KMS-11 (cell line): ENCODE measurements at regions not wholly inside any gene's neighbourhood (a gene's known extent, or its start where the extent isn't known, plus 50 kb on each side); places are given as distances from the start of the nearest gene placed in this dataset.

Experiments used
- H2AFZ ChIP-seq: fragments of 200-600 bp; sonication (generic); 2 replicates; pipeline ENCODE4 v1.6.1; 2016; ENCODE audit warnings: antibody characterized with exemption, mixed run types, low read depth
- H3K27ac ChIP-seq: fragments of 200-600 bp; sonication (generic); 2 replicates; pipeline ENCODE4 v1.6.1; 2016; ENCODE audit warnings: mild to moderate bottlenecking, mixed run types
- H3K27me3 ChIP-seq: fragments of 200-600 bp; sonication (generic); 2 replicates; pipeline ENCODE4 v1.6.1; 2017; ENCODE audit warnings: mild to moderate bottlenecking, low read depth, mixed run types, moderate library complexity; ENCODE audit not compliant: insufficient read depth
- H3K36me3 ChIP-seq: fragments of 200-600 bp; sonication (generic); 2 replicates; pipeline ENCODE4 v1.6.1; 2017; ENCODE audit warnings: mild to moderate bottlenecking, mixed run types; ENCODE audit not compliant: insufficient read depth
- H3K4me1 ChIP-seq: fragments of 200-600 bp; sonication (generic); 2 replicates; pipeline ENCODE4 v1.6.1; 2016; ENCODE audit warnings: mild to moderate bottlenecking, low read depth, mixed run types; ENCODE audit not compliant: poor library complexity, severe bottlenecking
- H3K4me2 ChIP-seq: fragments of 200-600 bp; sonication (generic); 2 replicates; pipeline ENCODE4 v1.7.0; 2016; ENCODE audit warnings: mild to moderate bottlenecking, mixed run types
- H3K4me3 ChIP-seq: fragments of 200-600 bp; sonication (generic); IDR thresholded peaks from 2 replicates; pipeline ENCODE4 v1.6.1; 2017; ENCODE audit warnings: low read depth, low read length, mixed read lengths; ENCODE audit not compliant: insufficient read depth
- H3K79me2 ChIP-seq: fragments of 200-600 bp; sonication (generic); 2 replicates; pipeline ENCODE4 v1.6.1; 2016; ENCODE audit warnings: low read depth, mixed run types; ENCODE audit not compliant: insufficient read depth
- H3K9ac ChIP-seq: fragments of 200-600 bp; sonication (generic); 2 replicates; pipeline ENCODE4 v1.6.1; 2016; ENCODE audit warnings: mild to moderate bottlenecking, mixed run types
- H4K20me1 ChIP-seq: fragments of 200-600 bp; sonication (generic); 2 replicates; pipeline ENCODE4 v1.6.1; 2016; ENCODE audit warnings: mild to moderate bottlenecking, mixed run types; ENCODE audit not compliant: insufficient read depth
- TF ChIP-seq, protein P1 (sequence below): fragments of 200-600 bp; sonication (generic); conservative IDR thresholded peaks from 2 replicates; pipeline ENCODE4 v1.6.1; 2017; ENCODE audit warnings: low read depth, mild to moderate bottlenecking, antibody characterized with exemption, low read length, moderate library complexity, mixed read lengths

DNA sequence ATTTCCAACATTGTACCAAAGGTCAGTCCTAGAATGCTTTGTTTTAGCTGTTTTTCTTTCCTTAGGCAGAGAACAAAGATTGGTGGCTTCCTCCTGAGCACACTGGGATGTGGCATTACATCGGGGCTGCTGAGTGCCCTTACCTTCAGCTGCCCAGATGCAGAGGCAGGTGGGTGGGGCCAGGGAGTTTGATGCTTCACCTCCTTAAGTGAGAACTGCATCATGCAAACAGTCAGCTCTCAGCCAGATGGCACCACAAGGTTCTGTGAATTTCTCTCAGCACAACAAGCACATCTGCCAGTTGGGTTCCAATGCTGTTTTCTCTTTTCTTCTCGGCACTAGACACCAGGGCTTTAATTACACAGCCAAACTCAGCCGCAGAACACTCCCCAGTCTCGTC is 87.4 kb upstream of the UBL3 start:
- no peak overlapping the region for H3K9ac ChIP-seq

DNA sequence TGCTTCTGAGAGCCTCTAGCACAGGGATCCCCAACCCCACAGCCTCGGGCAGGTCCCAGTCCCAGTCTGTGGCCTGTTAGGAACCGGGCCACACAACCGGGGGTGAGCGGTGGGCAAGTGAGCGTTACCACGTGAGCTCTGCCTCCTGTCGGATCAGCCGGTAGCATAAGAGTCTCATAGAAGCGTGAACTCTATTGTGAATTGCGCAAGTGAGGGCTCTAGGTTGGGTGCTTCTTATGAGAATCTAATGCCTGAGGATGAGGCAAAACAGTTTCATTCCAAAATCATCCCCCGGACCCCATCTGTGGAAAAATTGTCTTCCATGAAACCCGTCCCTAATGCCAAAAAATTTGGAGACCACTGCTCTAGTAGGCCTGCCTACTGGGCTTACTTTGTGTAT is 87.0 kb upstream of the UBL3 start:
- H3K27me3 ChIP-seq = no peaks in the 10 kb centered on the region
- no peak overlapping the region for H2AFZ ChIP-seq
- H3K4me2 ChIP-seq = no peak overlapping the region
- no peaks in the 10 kb centered on the region for H3K4me1 ChIP-seq
- H3K9ac ChIP-seq = no peak overlapping the region
- H3K4me3 ChIP-seq = no peak overlapping the region
- H3K27ac ChIP-seq = no peak overlapping the region
- H4K20me1 ChIP-seq = no peaks in the 10 kb centered on the region
- H3K79me2 ChIP-seq = no peaks in the 10 kb centered on the region
- H3K36me3 ChIP-seq = no peaks in the 10 kb centered on the region
- TF ChIP-seq, protein P1, sequence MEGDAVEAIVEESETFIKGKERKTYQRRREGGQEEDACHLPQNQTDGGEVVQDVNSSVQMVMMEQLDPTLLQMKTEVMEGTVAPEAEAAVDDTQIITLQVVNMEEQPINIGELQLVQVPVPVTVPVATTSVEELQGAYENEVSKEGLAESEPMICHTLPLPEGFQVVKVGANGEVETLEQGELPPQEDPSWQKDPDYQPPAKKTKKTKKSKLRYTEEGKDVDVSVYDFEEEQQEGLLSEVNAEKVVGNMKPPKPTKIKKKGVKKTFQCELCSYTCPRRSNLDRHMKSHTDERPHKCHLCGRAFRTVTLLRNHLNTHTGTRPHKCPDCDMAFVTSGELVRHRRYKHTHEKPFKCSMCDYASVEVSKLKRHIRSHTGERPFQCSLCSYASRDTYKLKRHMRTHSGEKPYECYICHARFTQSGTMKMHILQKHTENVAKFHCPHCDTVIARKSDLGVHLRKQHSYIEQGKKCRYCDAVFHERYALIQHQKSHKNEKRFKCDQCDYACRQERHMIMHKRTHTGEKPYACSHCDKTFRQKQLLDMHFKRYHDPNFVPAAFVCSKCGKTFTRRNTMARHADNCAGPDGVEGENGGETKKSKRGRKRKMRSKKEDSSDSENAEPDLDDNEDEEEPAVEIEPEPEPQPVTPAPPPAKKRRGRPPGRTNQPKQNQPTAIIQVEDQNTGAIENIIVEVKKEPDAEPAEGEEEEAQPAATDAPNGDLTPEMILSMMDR = no peak

More for the DNA sequence above, 87.4 kb upstream of the UBL3 start:
- Histone ChIP-seq H3K36me3 (no peaks in the 10 kb centered on the region), H4K20me1 (no peaks in the 10 kb centered on the region), H2AFZ (no peak overlapping the region), H3K4me1 (no peaks in the 10 kb centered on the region), H3K4me2 (no peak overlapping the region), H3K79me2 (no peaks in the 10 kb centered on the region), H3K27me3 (no peaks in the 10 kb centered on the region), H3K4me3 (no peak overlapping the region), H3K27ac (no peak overlapping the region)
- TF ChIP-seq, protein P1 = no peak

DNA sequence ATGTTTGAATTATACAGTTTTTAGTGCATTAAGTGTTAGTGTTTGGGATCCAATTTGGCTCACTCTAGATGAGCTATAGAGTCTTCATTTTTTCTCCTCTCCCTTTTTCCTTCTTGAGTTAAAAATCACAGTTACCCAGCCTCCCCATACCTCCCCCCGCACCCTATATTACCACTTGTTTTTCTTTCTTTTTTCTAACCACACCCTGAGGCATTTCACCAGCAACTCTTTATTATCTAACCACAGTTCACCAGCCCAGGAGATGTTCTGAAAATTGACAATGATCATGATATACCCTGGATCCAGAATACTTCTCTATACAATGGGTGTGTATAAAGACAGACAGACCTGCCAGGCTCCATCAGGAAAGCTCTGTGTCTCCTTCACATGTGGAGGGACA is 86.5 kb upstream of the UBL3 start:
- TF ChIP-seq, protein P1 = no peak
- H3K4me2 ChIP-seq = no peak overlapping the region
- no peaks in the 10 kb centered on the region for H3K36me3 ChIP-seq
- H3K9ac ChIP-seq = no peak overlapping the region
- H3K4me1 ChIP-seq = no peaks in the 10 kb centered on the region
- no peaks in the 10 kb centered on the region for H3K79me2 ChIP-seq
- no peaks in the 10 kb centered on the region for H4K20me1 ChIP-seq
- no peak overlapping the region for H2AFZ ChIP-seq
- H3K27me3 ChIP-seq = no peaks in the 10 kb centered on the region
- no peak overlapping the region for H3K27ac ChIP-seq
- H3K4me3 ChIP-seq = no peak overlapping the region

DNA sequence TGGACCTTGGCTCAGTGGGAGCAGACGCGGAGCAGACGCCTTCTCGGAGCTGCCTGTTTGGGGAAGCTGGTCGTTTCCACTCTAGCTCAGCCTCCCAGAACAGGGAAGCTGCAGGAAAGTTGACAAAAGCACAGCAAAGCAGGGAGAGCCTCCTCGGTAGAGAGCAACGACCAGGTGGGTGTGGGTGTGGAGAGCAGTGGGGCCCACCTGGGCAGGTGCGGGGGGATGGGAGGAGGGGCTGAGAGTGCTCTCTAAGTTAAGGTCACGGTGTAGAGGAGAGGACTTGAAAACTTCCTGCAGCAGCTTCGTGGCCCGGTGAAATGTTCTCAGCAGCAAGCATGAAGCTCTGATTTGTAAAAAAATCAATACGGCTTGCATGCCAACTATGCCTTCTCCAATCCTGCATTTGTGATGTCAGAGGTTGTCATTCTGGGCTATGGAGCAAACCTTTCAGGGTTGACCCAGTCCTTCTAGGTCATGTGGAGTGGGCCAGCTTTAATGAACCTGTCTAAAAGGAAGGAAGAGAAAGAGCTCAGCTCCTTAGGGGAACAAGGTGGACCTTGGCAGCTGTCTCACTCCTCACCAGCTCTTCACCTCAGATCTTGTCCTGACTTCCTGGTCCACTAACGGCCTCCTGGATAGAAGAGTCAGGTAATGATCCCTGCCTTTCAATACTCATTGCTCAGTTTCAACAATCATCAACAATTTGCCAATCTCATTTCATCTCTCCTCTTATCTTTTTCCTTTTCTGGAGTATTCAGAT is 85.8 kb upstream of the UBL3 start:
- no peaks in the 10 kb centered on the region for H4K20me1 ChIP-seq
- no peak overlapping the region for H3K9ac ChIP-seq
- H3K4me3 ChIP-seq = no peak overlapping the region
- H3K4me1 ChIP-seq = no peaks in the 10 kb centered on the region
- no peak overlapping the region for H2AFZ ChIP-seq
- no peaks in the 10 kb centered on the region for H3K27me3 ChIP-seq
- no peak overlapping the region for H3K4me2 ChIP-seq
- TF ChIP-seq, protein P1 = no peak
- H3K36me3 ChIP-seq = no peaks in the 10 kb centered on the region
- no peak overlapping the region for H3K27ac ChIP-seq
- H3K79me2 ChIP-seq = no peaks in the 10 kb centered on the region
